ENCODE measurements at regions not wholly inside any gene's neighbourhood (a gene's known extent, or its start where the extent isn't known, plus 50 kb on each side); places are given as distances from the start of the nearest gene placed in this dataset.

- TF ChIP-seq CTCF (conservative IDR thresholded peaks at IDR 0.05; ENCODE audit: low read depth in 2 of 2) (no peak), EZH2phosphoT487 (IDR thresholded peaks at IDR 0.05; ENCODE audit: unreplicated experiment) (no peak), POLR2AphosphoS5 (IDR thresholded peaks at IDR 0.05; ENCODE audit: low read depth) (no peak), JUNB (IDR thresholded peaks at IDR 0.05; ENCODE audit: unreplicated experiment) (no peak), NANOG (IDR thresholded peaks at IDR 0.05; ENCODE audit: borderline replicate concordance) (no peak), EZH2 (IDR thresholded peaks at IDR 0.05; ENCODE audit: low read depth, unreplicated experiment) (no peak), CREB1 (CRISPR knock-in tag; IDR thresholded peaks at IDR 0.05; ENCODE audit: low read depth) (no peak), ETS1 (IDR thresholded peaks at IDR 0.05) (no peak), ZNF114 (CRISPR knock-in tag; IDR thresholded peaks at IDR 0.05) (no peak), STAT1 (IDR thresholded peaks at IDR 0.05; ENCODE audit: unreplicated experiment) (no peak)
Measured at GRCh38 chr5:74268297-74268696, 372.2 kb downstream of the ENC1 start.

Data from GM23338 (cell line).